HG02973 (cell line): ENCODE measurements at regions not wholly inside any gene's neighbourhood (a gene's known extent, or its start where the extent isn't known, plus 50 kb on each side); places are given as distances from the start of the nearest gene placed in this dataset.

Experiments
- ATAC-seq: cut with Tn5 transposase; IDR thresholded peaks from one replicate; pipeline ENCODE4 v1.9.1; 2021; ENCODE audit warnings: moderate library complexity; ENCODE audit not compliant: unreplicated experiment

DNA sequence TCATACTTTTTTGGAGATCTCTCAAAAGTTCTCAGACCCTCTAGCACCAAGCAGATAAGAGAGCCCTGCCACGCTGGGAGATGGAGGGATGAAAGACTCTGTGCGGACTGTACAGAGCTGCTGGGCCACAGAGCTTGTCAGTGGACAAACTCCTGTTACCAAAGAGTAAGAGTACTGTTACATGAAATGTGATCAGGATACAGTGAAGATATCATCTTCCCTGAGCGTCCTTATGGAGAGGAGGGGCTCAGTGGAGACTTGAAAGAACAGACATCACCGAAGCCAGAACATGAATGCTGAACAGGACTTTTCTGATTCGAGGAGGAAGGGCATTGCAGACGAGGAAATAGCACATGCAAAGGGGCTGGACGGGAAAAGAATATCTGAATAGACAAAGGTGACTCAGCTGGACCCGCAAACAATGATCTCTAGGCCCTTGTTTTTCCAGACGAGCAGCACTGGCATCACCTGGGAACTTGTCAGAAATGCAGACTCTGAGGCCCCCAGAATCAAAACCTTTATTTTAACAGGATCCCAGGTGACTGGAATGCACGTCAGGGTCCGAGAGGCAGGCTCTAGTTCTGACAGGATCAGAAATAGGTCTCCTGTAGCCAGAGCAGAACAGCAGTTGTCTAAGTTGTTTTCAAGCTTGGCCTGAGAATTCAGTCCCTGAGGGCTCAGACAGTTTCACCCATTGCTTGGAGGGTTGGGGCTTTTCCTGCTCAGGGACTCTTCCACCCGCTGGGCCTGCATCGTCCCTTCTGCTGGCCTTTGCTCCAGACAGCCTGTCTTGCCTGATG, 277.9 kb downstream of the RPLP1 start:
- no peak for ATAC-seq

DNA sequence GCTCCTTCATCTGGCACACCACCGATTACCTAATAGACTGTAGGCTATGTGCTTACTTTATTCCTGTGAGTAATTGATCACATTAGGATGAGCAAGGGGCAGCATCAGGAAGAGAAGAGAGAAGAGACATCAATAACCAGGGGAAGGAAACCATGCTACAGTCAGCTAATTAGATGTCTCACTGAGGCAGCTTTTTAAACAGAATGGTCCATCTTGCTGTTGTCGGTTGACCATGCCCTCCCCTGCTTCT, 278.4 kb downstream of the RPLP1 start:
- ATAC-seq, result no peak

DNA sequence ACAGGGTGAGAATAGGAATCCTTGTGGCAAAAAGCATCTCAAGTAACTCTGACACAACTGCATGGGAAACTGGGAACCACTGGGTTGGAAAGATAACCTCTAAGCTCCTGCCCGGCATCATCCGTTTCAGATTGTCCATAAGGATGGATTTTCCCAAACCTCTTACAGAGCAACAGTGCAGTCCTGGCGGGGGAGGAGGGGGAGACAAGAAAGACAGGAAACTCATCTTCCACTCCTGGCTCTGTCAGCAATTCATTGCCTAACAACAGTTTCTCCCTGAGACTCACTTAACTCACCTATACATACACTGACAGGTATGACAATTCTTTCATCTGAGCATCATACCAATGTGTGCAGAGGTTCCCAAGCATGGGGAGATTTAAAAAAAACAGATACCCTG, 279.0 kb downstream of the RPLP1 start:
- no peak for ATAC-seq

GRCh38 chr15:69732133-69732532, 279.5 kb downstream of the RPLP1 start:
- no peak for ATAC-seq

DNA sequence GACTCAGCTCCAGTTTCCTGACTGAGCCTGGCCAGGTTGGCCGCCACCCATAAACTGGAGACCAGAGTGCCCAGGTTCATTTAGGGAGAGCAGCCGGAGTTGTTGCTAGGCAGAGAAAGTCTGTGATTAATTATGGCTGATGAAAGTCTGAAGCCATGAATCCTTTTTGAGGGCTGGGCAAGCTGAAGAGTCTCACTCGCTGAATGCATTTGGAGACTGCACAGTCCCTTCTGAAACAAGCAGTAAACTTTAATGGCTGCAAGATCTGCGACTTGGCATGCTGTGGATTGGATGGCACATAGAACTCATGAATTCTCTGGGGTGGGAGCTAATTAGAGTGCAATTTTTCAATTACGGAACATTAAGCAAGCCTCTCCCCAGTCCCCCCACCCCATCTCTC, 282.1 kb downstream of the RPLP1 start:
- ATAC-seq, result no peak

DNA sequence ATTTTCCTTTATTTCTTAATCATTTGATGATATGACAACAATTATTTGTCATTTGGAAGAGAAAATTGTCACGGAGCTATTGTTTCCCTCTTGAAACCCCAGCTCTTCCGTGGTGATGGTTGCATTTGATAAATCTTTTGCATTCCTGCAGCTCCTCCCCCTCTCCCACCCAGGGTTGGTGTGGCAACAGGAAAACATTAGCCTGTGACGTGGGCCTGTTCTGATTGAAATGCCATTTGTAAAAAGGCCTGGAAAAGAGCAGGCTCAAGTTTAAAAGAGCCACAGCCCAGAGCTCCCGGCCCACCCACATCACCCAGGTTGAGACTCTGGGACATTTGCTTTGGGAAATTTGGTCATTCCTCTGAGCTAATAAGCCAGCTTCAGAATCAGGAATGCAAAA, 282.5 kb downstream of the RPLP1 start:
- ATAC-seq, result no peak

DNA sequence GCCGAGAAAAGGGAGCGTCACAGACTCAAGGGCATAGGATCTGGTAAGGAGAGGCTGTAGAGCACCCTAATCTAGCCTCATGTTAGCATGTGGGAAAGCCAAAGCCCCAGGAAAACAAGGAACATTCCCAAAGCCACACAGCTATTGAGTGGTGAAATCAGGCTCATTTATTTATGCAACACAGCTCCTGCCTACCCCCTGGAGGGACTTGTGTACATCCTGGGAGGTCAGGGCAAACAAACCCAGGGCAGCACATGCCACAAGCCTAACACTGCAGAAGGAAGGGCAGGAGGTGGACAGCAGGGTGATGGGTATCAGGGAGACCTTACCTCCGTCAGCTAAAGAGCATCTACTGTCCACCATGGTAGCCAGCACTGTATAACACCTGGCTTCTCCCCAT, 283.5 kb downstream of the RPLP1 start:
- no peak for ATAC-seq

GRCh38 chr15:69737916-69738315, 285.3 kb downstream of the RPLP1 start:
- no peak for ATAC-seq

DNA sequence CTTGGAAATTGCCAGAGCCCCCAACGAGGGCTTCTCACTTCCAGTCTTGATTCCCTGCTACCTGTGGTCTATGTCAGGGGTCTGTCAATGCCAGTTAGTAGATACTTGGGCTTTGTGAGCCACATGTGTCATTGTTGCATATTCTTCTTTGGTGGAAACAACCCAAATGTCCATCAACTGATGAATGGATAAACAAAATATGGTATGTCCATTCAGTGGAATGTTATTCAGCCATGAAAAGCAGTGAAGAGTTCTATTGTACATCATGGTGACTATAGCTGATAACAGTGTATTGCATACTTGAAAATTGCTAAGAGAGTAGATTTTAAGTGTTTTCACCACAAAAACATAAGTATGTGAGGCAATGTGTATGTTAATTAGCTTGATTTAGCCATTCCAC, 288.1 kb downstream of the RPLP1 start:
- no peak for ATAC-seq

DNA sequence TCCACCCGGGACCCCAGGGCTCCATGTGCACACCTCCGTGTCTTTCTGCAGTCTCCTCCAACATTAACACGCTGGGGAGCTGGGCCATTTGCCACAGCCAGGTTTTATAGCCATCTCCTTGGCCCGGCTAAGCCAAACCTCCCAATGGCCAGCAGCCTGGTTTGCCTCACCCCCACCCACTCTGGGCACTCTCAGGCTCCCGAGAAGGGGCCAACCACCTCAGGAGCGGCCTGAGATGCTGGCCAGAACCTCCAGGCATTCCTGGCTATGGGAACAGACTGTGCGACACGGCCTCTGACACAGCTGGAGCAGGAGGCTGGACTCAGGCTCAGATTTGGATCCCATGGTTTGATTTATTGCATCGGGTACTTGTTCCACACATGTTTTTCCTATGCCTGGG, 289.7 kb downstream of the RPLP1 start:
- no peak for ATAC-seq

- no peak for ATAC-seq
Measured at GRCh38 chr15:69743091-69743490, 290.5 kb downstream of the RPLP1 start.

DNA sequence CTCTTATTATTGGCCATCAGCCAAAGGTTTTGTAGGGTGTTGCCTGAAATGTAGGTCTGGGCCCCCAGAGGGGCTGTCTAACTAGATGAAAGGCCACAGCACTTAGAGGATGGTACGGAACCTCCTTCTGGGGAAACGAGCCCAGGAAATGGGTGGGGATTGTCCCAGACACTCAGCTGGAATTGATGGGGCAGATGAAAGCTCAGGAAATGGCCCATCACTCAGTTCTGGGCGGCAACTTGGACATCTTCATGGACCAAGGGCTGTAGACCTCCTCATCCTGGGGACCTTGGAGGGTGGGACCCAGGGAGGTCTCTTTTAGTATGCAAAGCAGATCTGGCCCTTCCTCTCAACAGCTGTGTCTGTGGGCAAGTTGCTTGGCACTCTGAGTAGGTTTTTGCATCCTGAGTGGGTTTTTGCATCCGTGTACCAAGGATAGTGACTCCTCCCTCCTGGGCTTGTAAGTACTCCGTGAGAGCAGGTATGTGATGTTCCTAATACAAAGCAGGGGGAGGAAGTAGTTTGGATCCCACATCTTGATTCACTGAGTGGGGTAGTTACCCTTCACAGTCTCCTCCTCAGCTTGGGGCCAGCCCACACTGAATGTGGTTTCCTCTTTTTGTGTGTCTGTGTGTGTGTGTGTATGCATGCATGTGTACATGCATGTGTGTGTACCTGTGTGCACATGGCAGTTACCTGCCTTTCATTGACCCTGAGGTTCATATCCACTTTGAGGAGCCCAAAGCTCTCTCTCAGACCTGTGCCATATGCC, 292.0 kb downstream of the RPLP1 start:
- no peak for ATAC-seq

DNA sequence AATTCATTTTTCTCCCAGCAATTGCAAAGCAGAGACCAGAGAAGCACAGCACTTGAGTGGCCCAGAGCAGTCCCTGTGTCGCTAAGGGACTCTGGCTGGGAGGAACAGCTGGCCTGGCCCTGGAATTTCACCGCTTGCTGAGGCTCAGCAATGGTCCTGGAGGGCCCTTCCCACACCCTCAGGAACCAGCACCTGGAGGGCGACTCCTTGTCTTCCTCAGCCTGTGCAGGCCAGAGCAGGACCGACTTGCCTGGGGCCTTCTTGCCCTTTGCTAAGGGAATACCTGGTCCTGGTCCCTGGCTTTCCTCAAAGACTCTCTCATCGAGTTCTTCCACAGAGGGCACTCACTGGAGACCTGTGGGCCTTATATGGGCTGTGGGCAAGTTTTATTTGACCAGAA, 294.6 kb downstream of the RPLP1 start:
- no peak for ATAC-seq

DNA sequence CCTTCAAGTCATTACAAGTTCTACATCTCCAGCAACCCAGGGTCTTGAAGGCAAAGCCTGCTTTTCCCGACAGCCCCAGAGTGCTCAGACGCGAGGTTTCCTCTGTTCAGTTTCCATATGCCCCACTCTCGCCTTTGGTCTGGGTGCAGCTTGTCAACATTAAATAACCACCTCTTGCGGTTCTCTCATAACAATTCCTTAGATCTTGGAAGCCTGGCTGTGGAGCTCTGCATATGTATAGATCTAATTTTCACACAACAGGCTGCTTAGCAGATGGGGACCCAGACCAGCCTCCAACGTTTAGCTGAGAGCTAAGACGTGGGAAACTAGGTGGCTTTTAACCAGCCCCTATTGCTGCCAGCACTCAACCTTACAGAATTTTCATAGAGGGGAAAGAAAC, 295.5 kb downstream of the RPLP1 start:
- ATAC-seq, result no peak

GRCh38 chr15:69748576-69749185, 296.1 kb downstream of the RPLP1 start:
- no peak for ATAC-seq

GRCh38 chr15:69749274-69749673, 296.7 kb downstream of the RPLP1 start:
- ATAC-seq, result no peak

DNA sequence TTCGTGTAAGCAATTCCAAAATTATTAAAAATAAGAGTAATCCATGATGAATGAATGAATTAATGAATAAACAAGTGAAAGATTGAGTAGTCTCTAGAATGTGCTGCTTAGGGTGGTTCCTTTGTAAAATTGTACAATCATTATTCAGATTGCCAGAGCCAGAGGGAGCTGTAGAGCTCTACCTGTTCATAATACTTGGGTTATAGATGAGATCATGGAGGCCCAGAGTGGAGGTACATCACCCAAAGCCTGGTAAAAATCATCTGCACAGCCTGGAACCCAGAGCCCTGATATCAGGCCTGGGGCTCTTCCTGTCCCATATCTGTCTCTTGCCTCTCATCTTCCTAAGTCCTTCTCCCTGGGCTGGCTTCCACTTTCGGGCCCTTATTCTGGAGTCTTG, 297.2 kb downstream of the RPLP1 start:
- no peak for ATAC-seq

DNA sequence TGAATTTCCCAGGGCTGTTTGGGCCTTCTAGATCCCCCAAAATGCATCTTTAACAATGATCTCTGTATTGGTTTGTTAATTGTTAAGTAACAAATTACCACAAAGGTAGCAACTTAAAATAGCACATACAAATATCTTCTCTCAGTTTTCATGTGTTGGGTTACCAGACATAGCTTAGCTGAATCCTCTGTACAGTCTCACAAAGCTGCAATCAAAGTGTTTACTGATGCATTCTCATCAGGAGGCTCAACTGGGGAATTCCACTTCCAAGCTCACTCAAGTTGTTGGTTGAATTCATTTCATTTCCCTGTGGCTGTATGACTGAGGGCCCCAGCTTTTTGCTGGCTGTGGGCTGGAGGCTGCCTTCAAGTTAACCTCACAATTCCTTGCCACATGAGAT, 297.6 kb downstream of the RPLP1 start:
- no peak for ATAC-seq

- ATAC-seq, result no peak
Measured at GRCh38 chr15:69751147-69751546, 298.5 kb downstream of the RPLP1 start.

- no peak for ATAC-seq
Measured at GRCh38 chr15:69751566-69751965, 298.9 kb downstream of the RPLP1 start.

- ATAC-seq, result no peak
Measured at GRCh38 chr15:69753867-69754266, 301.2 kb downstream of the RPLP1 start.

DNA sequence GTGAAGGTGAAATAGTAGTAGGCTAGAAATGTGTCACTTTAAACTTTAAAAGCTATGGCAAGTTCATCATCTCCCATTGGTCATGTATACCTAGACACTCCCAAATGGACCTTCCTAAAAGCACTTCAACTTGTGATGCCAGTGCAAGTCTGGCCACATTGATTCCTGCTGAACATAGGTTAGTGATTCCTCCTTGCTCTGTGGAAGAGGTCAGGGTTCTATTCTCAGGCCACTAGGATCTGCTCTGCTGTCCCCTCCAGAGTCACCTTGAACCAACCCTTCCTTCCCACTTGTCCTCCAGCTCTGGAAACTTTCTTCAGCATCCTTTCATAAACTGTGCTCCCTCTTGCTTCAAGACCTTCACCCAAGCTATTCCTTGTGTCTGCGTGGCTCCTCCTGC, 301.7 kb downstream of the RPLP1 start:
- ATAC-seq, result no peak
